AG09319 (cell line): ENCODE measurements at regions not wholly inside any gene's neighbourhood (a gene's known extent, or its start where the extent isn't known, plus 50 kb on each side); places are given as distances from the start of the nearest gene placed in this dataset.
A peak's percentile ranks its signal among the peaks of the same experiment; 100 is the strongest.

ENCODE experiments used
- DNase-seq: peaks from one replicate; pipeline ENCODE4 v3.0.0-alpha.2; 2010; ENCODE audit warnings: low read depth; ENCODE audit errors: extremely low read depth
- TF ChIP-seq, protein P1 (sequence below): IDR thresholded peaks from 2 replicates; pipeline ENCODE4 v1.5.1; 2011; ENCODE audit warnings: low read depth, mild to moderate bottlenecking, inconsistent platforms, low read length, moderate library complexity

DNA sequence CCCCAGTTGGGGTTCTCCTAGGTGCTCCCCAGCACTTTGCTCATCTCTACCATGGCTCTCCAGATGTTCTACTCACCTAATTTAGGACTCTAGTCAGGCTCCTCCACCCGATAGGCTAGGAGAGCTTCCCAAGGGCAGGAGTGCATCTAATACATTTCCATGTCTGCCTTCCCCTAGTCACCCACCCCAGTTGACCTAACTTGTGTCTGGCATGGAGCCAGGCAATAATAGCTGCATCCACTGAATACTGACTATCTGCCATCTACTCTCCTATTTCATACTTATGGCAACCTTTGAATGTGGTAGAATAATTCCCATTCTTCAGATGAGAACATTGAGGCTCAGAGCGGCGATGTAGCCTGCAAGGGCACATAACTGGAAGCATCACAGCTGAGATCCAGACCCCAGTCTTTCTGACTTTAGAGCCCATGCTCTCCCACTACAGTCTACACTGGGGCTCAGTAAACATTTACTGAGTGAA, 71.8 kb upstream of the YWHAQ start:
- TF ChIP-seq, protein P1, sequence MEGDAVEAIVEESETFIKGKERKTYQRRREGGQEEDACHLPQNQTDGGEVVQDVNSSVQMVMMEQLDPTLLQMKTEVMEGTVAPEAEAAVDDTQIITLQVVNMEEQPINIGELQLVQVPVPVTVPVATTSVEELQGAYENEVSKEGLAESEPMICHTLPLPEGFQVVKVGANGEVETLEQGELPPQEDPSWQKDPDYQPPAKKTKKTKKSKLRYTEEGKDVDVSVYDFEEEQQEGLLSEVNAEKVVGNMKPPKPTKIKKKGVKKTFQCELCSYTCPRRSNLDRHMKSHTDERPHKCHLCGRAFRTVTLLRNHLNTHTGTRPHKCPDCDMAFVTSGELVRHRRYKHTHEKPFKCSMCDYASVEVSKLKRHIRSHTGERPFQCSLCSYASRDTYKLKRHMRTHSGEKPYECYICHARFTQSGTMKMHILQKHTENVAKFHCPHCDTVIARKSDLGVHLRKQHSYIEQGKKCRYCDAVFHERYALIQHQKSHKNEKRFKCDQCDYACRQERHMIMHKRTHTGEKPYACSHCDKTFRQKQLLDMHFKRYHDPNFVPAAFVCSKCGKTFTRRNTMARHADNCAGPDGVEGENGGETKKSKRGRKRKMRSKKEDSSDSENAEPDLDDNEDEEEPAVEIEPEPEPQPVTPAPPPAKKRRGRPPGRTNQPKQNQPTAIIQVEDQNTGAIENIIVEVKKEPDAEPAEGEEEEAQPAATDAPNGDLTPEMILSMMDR: no peak

DNA sequence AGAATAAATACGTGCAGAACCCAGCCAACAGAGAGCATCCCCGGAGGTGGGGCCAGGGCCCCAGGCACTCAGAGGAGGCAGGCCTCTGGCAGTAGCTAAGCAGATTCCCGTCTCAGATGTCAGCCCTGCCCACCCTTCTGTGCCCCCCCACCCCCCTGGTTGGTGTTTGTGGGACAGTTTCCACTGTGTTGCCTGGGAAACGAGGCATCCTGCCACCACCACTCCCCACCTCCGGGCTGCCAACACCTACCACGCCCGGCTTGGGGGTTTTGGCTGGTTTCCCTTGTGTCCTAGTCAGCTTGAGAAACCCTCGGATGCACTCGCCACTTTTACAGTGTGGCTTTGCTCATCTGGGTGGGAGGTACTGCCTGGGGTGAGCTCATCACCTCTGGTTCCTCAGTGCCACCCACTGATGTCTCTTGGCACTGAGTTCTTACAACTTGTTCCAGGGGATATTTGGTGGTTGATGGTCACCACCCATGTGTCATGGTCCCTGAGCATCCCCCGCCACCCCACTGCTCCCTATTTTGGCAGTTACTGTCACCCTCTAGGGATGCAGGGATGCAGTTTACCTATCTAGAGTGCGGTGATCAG, 72.4 kb upstream of the YWHAQ start:
- TF ChIP-seq, protein P1: no peak
- peak; percentile 70 for DNase-seq

More for the DNA sequence above, 71.8 kb upstream of the YWHAQ start:
- no peak for DNase-seq

DNA sequence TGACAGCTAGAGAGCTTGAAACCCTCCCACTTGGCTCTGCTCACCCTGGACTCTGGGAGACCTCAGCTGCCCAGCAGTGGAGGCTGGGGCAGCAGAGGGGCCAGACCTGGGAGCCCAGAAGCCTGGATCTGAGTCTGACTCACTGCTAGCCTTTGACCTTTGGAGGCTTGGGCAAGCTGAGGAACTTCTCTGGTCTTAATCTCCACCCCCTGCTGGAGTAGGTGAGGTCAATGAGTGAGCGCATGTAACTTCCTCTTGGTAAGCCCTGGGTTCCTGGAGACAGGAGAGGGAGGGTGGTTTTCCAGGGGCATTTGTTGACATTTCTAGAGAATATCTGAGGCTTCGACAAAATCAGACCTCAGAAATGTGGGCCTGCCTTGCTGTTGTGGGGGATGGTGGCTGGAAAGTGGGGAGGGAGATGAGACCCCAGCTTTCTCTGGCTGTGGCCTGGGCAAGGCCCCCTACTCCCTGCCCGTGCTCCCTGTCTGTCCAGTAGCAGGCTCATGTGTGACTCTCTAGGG, 73.0 kb upstream of the YWHAQ start:
- TF ChIP-seq, protein P1: no peak; the same call in 1 of the 2 replicates
- DNase-seq: no peak

GRCh38 chr2:9704600-9704999, 73.8 kb upstream of the YWHAQ start:
- DNase-seq: no peak
- TF ChIP-seq, protein P1: no peak

GRCh38 chr2:9705196-9705595, 74.4 kb upstream of the YWHAQ start:
- no peak for DNase-seq
- TF ChIP-seq, protein P1: no peak

GRCh38 chr2:9707008-9707407, 76.2 kb upstream of the YWHAQ start:
- DNase-seq: no peak
- TF ChIP-seq, protein P1: no peak

- TF ChIP-seq, protein P1: no peak
- no peak for DNase-seq
Observed at GRCh38 chr2:9707611-9708160, 76.9 kb upstream of the YWHAQ start.
